CD4-positive, alpha-beta T cell treated with Interleukin-17A for 1 hour (primary cell): ENCODE measurements at regions not wholly inside any gene's neighbourhood (a gene's known extent, or its start where the extent isn't known, plus 50 kb on each side); places are given as distances from the start of the nearest gene placed in this dataset.

Experiments
- DNase-seq: peaks from one replicate; pipeline ENCODE4 v3.0.0-alpha.2; 2020

GRCh38 chr6:92363111-92363510 is 1056.2 kb downstream of the EPHA7 start:
- DNase-seq = no peak

GRCh38 chr6:92362404-92362803 is 1057.0 kb downstream of the EPHA7 start:
- DNase-seq = no peak

- DNase-seq = no peak
These were observed 1057.4 kb downstream of the EPHA7 start for GRCh38 chr6:92361990-92362389.

GRCh38 chr6:92354270-92354829 is 1065.0 kb downstream of the EPHA7 start:
- DNase-seq = no peak

GRCh38 chr6:92352130-92352529 is 1067.2 kb downstream of the EPHA7 start:
- no peak for DNase-seq

- no peak for DNase-seq
These were observed 1078.2 kb downstream of the EPHA7 start for GRCh38 chr6:92341201-92341600.

- no peak for DNase-seq
These were observed 1079.3 kb downstream of the EPHA7 start for GRCh38 chr6:92339936-92340640.

GRCh38 chr6:92337571-92337970 is 1081.8 kb downstream of the EPHA7 start:
- no peak for DNase-seq

- no peak for DNase-seq
These were observed 1090.0 kb downstream of the EPHA7 start for GRCh38 chr6:92329208-92329847.

- DNase-seq = no peak
These were observed 1104.0 kb downstream of the EPHA7 start for GRCh38 chr6:92315312-92315711.

- DNase-seq = no peak
These were observed 1122.3 kb downstream of the EPHA7 start for GRCh38 chr6:92297101-92297500.

GRCh38 chr6:92292067-92292466 is 1127.3 kb downstream of the EPHA7 start:
- DNase-seq = no peak

- no peak for DNase-seq
These were observed 1129.5 kb downstream of the EPHA7 start for GRCh38 chr6:92289831-92290230.

GRCh38 chr6:92281571-92282076 is 1137.7 kb downstream of the EPHA7 start:
- DNase-seq = no peak

- no peak for DNase-seq
These were observed 1144.2 kb downstream of the EPHA7 start for GRCh38 chr6:92275150-92275549.

GRCh38 chr6:92274588-92274987 is 1144.8 kb downstream of the EPHA7 start:
- no peak for DNase-seq

- DNase-seq = no peak
These were observed 1145.7 kb downstream of the EPHA7 start for GRCh38 chr6:92273694-92274093.

GRCh38 chr6:92271091-92271490 is 1148.3 kb downstream of the EPHA7 start:
- DNase-seq = no peak

GRCh38 chr6:92270365-92270764 is 1149.0 kb downstream of the EPHA7 start:
- DNase-seq = no peak

GRCh38 chr6:92267335-92267734 is 1152.0 kb downstream of the EPHA7 start:
- DNase-seq = no peak

- no peak for DNase-seq
These were observed 1155.5 kb downstream of the EPHA7 start for GRCh38 chr6:92263864-92264263.

- DNase-seq = no peak
These were observed 1160.2 kb downstream of the EPHA7 start for GRCh38 chr6:92259171-92259570.

- DNase-seq = no peak
These were observed 1176.0 kb downstream of the EPHA7 start for GRCh38 chr6:92243315-92243714.

- no peak for DNase-seq
These were observed 1188.1 kb downstream of the EPHA7 start for GRCh38 chr6:92231171-92231701.
